Prostate gland (tissue), 2 donors: ENCODE measurements at regions not wholly inside any gene's neighbourhood (a gene's known extent, or its start where the extent isn't known, plus 50 kb on each side); places are given as distances from the start of the nearest gene placed in this dataset.

ENCODE experiments used
- POLR2A ChIP-seq: fragments of 450-650 bp; IDR thresholded peaks from one replicate; pipeline ENCODE4 v1.6.1; 2016; ENCODE audit warnings: antibody characterized with exemption, mild to moderate bottlenecking
- POLR2AphosphoS5 ChIP-seq: sonication (generic); formaldehyde crosslinking; IDR thresholded peaks from one replicate; pipeline ENCODE4 v1.6.1; 2017; ENCODE audit warnings: antibody characterized with exemption
- TF ChIP-seq, protein P1 (sequence below), 4 experiments: fragments of 200-600 bp in 2 of 4; fragments of 450-650 bp in 2 of 4; sonication (generic) in 2 of 4; IDR thresholded peaks; 1 replicate in 3 of 4; 2 replicates in 1 of 4; pipeline ENCODE4 v1.5.1; 2016 to 2019; ENCODE audit warnings: antibody characterized with exemption in 4 of 4, mild to moderate bottlenecking in 2 of 4, moderate library complexity in 2 of 4

DNA sequence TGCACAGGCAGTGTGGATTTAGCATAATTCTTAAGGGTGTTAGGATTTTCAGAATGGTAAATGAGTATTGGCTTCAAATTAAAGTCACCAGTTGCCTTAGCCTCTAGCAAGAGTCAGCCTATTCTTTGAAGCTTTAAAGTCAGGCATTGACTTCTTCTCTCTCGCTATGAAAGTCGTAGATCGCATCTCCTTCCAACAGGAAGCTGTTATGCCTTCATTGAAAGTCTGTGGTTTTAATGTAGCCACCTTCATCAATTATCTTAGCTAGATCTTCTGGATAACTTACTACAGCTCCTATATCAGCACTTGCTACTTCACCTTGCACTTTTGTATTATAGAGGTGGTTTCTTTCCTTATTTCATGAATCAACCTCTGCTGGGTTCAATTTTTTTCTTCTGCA lies 320.2 kb downstream of the PTPRC start:
- TF ChIP-seq, protein P1, sequence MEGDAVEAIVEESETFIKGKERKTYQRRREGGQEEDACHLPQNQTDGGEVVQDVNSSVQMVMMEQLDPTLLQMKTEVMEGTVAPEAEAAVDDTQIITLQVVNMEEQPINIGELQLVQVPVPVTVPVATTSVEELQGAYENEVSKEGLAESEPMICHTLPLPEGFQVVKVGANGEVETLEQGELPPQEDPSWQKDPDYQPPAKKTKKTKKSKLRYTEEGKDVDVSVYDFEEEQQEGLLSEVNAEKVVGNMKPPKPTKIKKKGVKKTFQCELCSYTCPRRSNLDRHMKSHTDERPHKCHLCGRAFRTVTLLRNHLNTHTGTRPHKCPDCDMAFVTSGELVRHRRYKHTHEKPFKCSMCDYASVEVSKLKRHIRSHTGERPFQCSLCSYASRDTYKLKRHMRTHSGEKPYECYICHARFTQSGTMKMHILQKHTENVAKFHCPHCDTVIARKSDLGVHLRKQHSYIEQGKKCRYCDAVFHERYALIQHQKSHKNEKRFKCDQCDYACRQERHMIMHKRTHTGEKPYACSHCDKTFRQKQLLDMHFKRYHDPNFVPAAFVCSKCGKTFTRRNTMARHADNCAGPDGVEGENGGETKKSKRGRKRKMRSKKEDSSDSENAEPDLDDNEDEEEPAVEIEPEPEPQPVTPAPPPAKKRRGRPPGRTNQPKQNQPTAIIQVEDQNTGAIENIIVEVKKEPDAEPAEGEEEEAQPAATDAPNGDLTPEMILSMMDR (IDR thresholded peaks at IDR 0.05): no peak
- TF ChIP-seq POLR2AphosphoS5: no peak
- no peak for TF ChIP-seq POLR2A
